ENCODE measurements at regions not wholly inside any gene's neighbourhood (a gene's known extent, or its start where the extent isn't known, plus 50 kb on each side); places are given as distances from the start of the nearest gene placed in this dataset.

GRCh38 chr7:17101207-17101696 is 197.2 kb upstream of the AHR start:
- Histone ChIP-seq H3K9ac (ENCODE audit: low read length) (no peak overlapping the region), H3K9me3 (replicated peaks; ENCODE audit: insufficient read depth, low read length) (no peaks in the 10 kb centered on the region)
- TF ChIP-seq CTCF (IDR thresholded peaks at IDR 0.05; ENCODE audit: low read length) = no peak
- TF ChIP-seq EZH2phosphoT487 (IDR thresholded peaks at IDR 0.05; ENCODE audit: low read length) = no peak
- no peak for TF ChIP-seq EZH2 (optimal IDR thresholded peaks at IDR 0.05; ENCODE audit: low read depth, low read length)

GRCh38 chr7:17103170-17103569 is 195.3 kb upstream of the AHR start:
- Histone ChIP-seq H3F3A (ENCODE audit: insufficient read depth, low read length) (no peaks in the 10 kb centered on the region), H3K36me3 (replicated peaks; ENCODE audit: insufficient read depth, low read length) (no peaks in the 10 kb centered on the region), H3K27ac (ENCODE audit: low read length) (no peak overlapping the region), H3K4me3 (ENCODE audit: low read length) (no peak overlapping the region), H2AFZ (ENCODE audit: low read length) (no peak overlapping the region), H3K27me3 (replicated peaks; ENCODE audit: insufficient read depth, low read length) (no peaks in the 10 kb centered on the region), H4K20me1 (ENCODE audit: insufficient read depth, low read length) (no peaks in the 10 kb centered on the region), H3K79me2 (ENCODE audit: low read length) (no peaks in the 10 kb centered on the region), H3K9ac (ENCODE audit: low read length) (no peak overlapping the region), H3K9me2 (replicated peaks; ENCODE audit: insufficient read depth, low read length) (no peaks in the 10 kb centered on the region), H3K4me2 (ENCODE audit: low read depth, low read length) (no peak overlapping the region), H3K9me3 (replicated peaks; ENCODE audit: insufficient read depth, low read length) (no peaks in the 10 kb centered on the region), H3K4me1 (ENCODE audit: low read length) (no peaks in the 10 kb centered on the region)
- TF ChIP-seq EZH2phosphoT487 (IDR thresholded peaks at IDR 0.05; ENCODE audit: low read length) (no peak), EZH2 (optimal IDR thresholded peaks at IDR 0.05; ENCODE audit: low read depth, low read length) (no peak), CTCF (IDR thresholded peaks at IDR 0.05; ENCODE audit: low read length) (no peak)
- no peak for DNase-seq

More at GRCh38 chr7:17101207-17101696, 197.2 kb upstream of the AHR start:
- Histone ChIP-seq H3K27ac (ENCODE audit: low read length) (no peak overlapping the region), H3K9me2 (replicated peaks; ENCODE audit: insufficient read depth, low read length) (no peaks in the 10 kb centered on the region), H3K79me2 (ENCODE audit: low read length) (no peaks in the 10 kb centered on the region), H3K4me1 (ENCODE audit: low read length) (no peaks in the 10 kb centered on the region), H4K20me1 (ENCODE audit: insufficient read depth, low read length) (no peaks in the 10 kb centered on the region), H3K27me3 (replicated peaks; ENCODE audit: insufficient read depth, low read length) (no peaks in the 10 kb centered on the region), H3K36me3 (replicated peaks; ENCODE audit: insufficient read depth, low read length) (no peaks in the 10 kb centered on the region), H3K4me2 (ENCODE audit: low read depth, low read length) (no peak overlapping the region), H3K4me3 (ENCODE audit: low read length) (no peak overlapping the region), H2AFZ (ENCODE audit: low read length) (no peak overlapping the region), H3F3A (ENCODE audit: insufficient read depth, low read length) (no peaks in the 10 kb centered on the region)
- no peak for DNase-seq

- Histone ChIP-seq H3K9me2 (replicated peaks; ENCODE audit: insufficient read depth, low read length) (no peaks in the 10 kb centered on the region), H3K79me2 (ENCODE audit: low read length) (no peaks in the 10 kb centered on the region), H3K4me3 (ENCODE audit: low read length) (no peak overlapping the region), H3K4me1 (ENCODE audit: low read length) (no peaks in the 10 kb centered on the region), H3K9me3 (replicated peaks; ENCODE audit: insufficient read depth, low read length) (no peaks in the 10 kb centered on the region), H3K27me3 (replicated peaks; ENCODE audit: insufficient read depth, low read length) (no peaks in the 10 kb centered on the region), H4K20me1 (ENCODE audit: insufficient read depth, low read length) (no peaks in the 10 kb centered on the region), H3K36me3 (replicated peaks; ENCODE audit: insufficient read depth, low read length) (no peaks in the 10 kb centered on the region), H2AFZ (ENCODE audit: low read length) (no peak overlapping the region), H3K27ac (ENCODE audit: low read length) (no peak overlapping the region), H3K9ac (ENCODE audit: low read length) (no peak overlapping the region), H3F3A (ENCODE audit: insufficient read depth, low read length) (no peaks in the 10 kb centered on the region), H3K4me2 (ENCODE audit: low read depth, low read length) (no peak overlapping the region)
- DNase-seq = no peak
- TF ChIP-seq CTCF (IDR thresholded peaks at IDR 0.05; ENCODE audit: low read length) (no peak), EZH2phosphoT487 (IDR thresholded peaks at IDR 0.05; ENCODE audit: low read length) (no peak), EZH2 (optimal IDR thresholded peaks at IDR 0.05; ENCODE audit: low read depth, low read length) (no peak)
Measured at GRCh38 chr7:17103984-17104383, 194.5 kb upstream of the AHR start.

Measured in MM.1S (cell line).